Forelimb muscle (tissue), 1 donor: ENCODE measurements at regions not wholly inside any gene's neighbourhood (a gene's known extent, or its start where the extent isn't known, plus 50 kb on each side); places are given as distances from the start of the nearest gene placed in this dataset.
A peak's percentile ranks its signal among the peaks of the same experiment; 100 is the strongest.

ENCODE experiments used
- DNase-seq: peaks from one replicate; pipeline ENCODE4 v3.0.0-alpha.2; 2013; ENCODE audit warnings: low read depth

- no peak for DNase-seq
Measured at GRCh38 chr7:25552998-25553397, 324.7 kb upstream of the NPVF start.

DNA sequence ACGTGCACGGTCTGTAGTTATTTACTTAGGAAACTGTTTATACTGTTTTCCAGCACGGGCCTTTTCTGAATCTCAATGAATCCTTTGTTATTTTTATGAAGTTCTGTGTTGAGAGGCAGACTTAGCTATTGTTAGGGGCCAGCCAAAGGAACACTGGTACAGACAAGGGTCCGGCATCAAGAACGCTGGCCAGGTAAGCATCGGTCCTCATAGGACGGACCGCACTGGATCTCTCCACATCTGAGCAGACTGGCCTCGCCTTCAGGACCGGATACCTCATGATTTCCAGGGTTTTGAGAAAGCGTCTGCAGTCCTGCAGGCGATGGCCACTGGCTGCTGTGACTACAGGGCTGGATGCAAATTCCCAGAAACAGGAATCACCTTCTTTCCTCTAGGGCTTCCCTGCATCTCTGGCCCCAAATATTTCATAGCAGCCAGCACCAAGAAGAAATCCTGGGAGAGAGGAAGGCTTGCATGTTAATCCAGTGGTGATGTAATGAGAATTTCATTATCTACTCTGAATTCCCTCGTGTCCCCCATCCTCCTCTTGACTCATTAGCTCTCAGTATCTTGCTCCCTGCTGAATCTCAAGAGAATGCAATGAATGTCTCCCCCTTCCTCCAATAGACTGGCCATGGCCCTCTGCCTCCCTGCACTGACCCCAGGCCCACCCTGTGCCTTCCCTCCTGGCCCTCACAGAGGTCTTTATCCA lies 325.4 kb upstream of the NPVF start:
- no peak for DNase-seq

DNA sequence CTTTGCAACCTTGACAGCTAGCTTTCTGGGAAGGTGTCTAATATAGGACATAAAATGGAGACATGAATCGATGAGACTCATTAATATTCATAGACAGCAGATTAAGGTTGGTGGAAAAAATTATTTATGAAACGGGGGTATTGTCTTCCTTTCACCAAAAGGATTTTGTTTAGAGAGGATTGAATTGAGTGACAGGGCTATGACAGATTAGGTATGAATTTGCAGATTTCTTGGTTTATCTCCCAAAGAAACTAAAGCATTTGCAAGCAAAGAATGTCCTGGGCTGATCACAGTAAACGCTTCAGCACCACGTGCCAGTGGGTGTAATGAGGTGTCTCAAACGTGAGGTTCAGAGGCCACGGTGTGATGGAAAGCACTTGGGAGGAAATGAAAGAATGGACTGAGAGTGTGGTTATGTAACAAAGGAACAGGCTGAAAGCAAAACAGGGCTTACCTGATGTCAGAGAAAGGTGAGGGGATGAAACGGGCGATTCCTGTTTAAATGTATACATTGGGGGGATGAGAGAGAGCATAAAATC lies 329.2 kb upstream of the NPVF start:
- no peak for DNase-seq

DNA sequence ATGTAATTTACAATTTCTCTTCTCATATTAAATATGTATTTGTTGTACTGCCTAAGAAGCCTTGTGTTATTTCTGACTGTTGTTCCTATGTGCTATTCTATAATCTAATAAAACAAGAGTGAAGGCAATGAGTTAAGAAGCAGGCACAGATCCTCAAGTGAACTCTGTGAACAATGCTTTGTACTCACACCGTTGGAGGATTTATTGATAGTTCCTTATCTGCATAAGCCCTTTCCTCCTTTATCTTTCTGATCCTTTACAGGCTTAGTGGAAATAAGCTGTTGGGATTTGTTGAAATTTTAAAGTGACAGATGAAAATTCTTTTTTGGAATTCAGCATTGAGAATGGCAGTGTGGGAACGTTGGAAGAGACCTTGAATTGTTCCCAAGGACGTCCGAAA lies 329.6 kb upstream of the NPVF start:
- DNase-seq = no peak

DNA sequence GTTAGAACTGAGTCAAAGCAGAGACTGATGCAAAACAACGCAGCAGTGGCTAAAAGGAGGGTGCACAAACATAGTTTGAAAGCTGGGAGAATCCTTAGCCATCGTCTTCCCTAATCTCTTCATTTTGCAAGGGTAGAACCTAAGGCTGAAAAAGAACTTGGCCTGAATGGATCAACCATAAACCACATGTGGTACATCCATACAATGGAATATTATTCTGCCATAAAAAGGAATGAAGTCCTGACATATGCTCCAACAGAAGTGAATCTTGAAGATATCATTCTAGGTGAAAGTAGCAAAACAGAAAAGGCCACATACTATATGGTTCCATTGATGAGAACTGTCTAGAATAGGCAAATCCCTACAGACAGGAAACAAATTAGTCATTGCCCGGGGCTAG lies 330.3 kb upstream of the NPVF start:
- DNase-seq = no peak

GRCh38 chr7:25559581-25560367 lies 331.5 kb upstream of the NPVF start:
- no peak for DNase-seq

- DNase-seq = no peak
Measured at GRCh38 chr7:25562673-25563182, 334.4 kb upstream of the NPVF start.

DNA sequence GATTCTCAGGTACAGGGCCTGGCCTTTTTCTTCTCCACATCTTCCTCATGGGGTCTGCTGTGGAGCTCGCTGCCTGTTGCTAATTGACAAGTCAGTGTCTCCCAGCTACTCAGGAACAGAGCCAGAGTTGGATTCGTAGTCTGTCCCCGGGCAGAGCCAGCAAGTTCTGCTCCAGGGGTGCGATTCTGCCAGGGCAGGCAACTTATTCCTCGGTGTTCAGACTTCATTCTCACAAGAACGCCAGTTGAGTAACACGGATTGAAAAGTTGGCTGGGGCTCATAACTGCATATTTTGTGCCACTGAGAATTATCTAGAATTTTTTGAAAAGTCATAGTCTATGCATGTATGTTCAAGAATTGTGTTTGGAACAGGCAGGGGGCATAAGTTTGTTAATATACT lies 336.7 kb upstream of the NPVF start:
- no peak for DNase-seq

- peak; percentile 55 for DNase-seq
Measured at GRCh38 chr7:25565949-25566348, 337.7 kb upstream of the NPVF start.

- no peak for DNase-seq
Measured at GRCh38 chr7:25567430-25567829, 339.1 kb upstream of the NPVF start.

DNA sequence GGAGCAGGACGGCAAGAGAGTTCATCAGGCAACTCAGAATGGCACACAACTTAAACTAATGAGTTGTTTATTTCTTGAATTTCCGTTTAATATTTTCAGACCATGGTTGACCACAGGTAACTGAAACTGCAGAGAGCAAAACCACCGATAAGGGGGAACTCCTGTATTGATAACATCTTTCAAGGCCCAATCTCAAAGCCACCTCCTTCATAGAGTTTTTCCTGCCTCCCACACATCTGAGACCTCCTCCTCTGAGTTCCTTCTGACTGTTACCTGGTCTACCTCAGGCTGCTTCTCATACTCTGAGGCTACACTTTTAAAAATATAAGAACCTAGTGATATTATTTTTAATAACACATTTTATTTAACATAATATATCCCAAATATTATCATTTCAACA lies 341.5 kb upstream of the NPVF start:
- DNase-seq = no peak

DNA sequence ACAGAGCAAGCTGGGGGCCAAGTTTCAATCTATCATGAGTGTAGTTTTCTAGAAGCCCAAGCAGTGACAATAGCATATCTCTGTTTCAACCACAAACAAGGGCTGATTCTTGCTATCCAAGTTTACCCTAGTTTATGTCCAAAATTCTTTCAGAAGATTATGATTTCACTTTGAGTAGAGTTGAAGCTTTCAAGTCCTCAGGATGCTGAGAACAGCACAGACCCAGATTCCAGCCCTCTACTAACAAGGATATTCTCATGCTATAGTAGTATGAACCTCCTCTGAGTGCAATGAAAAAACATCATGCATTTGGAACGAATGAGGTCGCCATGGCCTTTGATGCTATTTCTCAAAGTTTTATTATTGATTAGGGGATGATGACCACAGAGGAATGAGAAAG lies 344.1 kb upstream of the NPVF start:
- DNase-seq = no peak

GRCh38 chr7:25574828-25575227 lies 346.5 kb upstream of the NPVF start:
- DNase-seq = peak; percentile 52

DNA sequence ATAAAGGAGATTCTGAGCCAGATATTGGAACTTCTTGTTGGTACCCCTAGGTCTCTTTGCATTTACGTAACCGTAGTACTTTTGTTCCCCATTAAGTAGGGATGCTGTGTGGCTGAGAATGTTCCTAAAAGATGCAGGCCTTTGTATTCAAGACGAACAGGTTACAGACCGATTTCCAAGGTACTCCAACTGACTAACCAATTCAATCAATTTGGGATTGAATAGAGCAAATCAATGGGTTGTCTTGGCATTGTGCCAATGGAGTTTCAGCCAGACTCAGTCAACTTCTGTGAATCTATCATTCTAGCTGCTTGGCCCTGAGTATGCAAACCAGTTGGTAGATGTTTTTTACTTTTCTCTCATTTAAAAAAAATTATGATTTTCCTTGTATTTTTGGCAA lies 347.3 kb upstream of the NPVF start:
- DNase-seq = no peak

GRCh38 chr7:25578991-25579777 lies 350.9 kb upstream of the NPVF start:
- no peak for DNase-seq

DNA sequence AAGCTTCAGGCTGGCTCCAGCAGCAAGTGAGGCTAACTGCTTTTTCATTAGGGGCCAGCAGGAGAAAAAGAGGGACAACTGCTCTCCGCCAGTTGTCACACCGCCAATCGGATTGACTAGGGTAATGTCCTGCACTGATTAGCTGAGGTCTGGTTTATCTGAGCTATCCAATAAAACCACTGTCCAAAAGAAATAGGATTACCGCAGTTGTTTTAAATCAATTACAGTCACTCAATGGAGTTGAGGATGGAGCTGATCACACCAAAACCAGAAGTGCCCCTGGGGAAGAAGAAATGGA lies 351.4 kb upstream of the NPVF start:
- DNase-seq = no peak

DNA sequence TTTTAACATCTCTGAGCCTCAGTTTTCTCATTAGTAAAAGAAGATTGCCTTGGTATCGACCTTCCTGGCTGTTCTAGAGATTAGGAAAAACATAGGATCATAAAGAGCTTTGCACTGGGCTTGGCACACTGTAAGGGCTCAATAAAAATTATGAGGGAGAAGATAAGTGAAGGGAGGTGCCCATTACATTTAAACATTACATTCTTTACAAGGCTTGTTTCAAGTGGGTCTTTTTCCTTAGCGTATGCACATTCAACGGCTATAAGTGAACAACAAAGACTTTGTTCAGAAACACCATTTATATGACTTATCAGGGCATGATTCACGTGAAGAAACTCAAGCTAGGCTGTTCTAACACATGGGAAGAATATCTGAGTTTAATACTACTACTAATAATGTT lies 351.9 kb upstream of the NPVF start:
- DNase-seq = no peak

DNA sequence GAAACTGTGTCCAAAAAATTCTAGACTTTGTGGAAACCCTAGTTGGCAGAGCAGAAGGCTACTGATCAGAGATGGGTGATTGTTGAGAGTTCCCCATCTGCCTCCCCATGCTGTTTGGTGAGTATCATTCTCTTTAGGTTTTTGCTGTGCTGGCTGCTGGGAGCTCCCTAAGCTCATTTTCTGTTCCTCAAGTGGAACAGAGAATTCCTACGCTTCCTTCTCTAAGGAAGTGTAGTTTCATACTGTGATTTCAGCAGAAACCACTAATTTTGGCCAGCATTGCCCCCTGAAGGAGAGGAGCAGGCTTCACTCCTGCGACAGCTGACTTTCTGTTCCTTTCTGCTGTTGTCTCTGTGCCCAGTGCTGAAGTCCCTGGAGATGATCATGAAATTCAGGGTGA lies 355.3 kb upstream of the NPVF start:
- DNase-seq = no peak

- DNase-seq = no peak
Measured at GRCh38 chr7:25584112-25584938, 356.0 kb upstream of the NPVF start.

- DNase-seq = no peak
Measured at GRCh38 chr7:25586513-25586912, 358.2 kb upstream of the NPVF start.

DNA sequence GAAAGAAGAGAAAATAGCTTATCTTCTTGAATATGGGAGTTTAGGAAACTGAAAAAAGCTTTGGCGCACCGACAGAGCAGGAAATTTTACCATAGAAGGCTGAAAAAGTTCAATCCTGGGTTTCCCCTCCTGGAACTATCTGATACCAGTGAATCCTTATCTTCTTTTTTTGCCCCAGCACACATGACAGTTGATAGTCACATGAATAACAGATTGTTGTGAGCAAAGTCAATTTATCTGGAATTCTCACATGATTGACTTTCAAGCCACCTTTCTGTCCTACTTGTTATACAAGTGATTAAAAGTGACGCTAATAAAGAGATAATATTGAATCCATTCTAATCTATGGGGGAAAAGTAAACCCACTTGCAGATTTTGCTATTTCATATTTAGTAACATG lies 365.8 kb upstream of the NPVF start:
- no peak for DNase-seq

DNA sequence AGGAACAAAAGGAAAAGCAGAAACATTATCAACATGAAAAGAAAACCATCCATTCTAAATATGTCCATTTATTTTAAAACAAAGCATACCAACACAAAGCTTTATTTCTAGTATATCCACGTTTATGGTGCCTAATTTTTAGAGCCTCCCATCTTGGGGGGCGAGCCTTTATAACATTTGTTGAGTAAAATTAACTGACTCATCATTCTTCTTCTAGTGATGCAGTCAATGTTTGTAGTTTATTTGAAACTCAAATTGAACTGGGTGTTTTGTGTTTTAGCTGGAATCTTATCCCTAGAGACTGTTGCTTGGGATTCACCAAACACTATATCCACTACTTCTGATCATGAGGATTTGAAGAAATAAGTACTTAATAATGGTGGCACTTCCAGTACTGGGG lies 366.4 kb upstream of the NPVF start:
- no peak for DNase-seq
